HG03060 (cell line): ENCODE measurements at regions not wholly inside any gene's neighbourhood (a gene's known extent, or its start where the extent isn't known, plus 50 kb on each side); places are given as distances from the start of the nearest gene placed in this dataset.

Experiments used
- ATAC-seq: cut with Tn5 transposase; IDR thresholded peaks from one replicate; pipeline ENCODE4 v1.9.1; 2021; ENCODE audit warnings: low read depth, moderate number of reproducible peaks; ENCODE audit not compliant: unreplicated experiment

DNA sequence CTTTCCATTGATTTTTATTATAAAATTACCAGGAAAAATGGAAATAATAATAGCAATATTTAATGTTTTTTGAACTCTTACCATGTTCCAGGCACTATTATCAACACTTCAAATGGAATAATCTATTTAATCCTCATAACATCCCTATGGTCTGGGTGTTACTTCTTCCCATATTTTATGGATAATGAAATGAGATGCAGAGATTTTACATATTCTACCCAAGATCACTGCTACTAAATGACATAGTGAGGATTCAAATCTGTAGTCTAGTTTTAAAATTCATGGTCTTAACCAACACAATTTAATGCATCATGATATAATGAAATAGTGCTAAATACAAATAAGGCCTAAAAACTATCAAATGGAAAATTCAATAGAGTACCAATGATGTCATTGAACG is 70.4 kb upstream of the COL3A1 start:
- no peak for ATAC-seq

DNA sequence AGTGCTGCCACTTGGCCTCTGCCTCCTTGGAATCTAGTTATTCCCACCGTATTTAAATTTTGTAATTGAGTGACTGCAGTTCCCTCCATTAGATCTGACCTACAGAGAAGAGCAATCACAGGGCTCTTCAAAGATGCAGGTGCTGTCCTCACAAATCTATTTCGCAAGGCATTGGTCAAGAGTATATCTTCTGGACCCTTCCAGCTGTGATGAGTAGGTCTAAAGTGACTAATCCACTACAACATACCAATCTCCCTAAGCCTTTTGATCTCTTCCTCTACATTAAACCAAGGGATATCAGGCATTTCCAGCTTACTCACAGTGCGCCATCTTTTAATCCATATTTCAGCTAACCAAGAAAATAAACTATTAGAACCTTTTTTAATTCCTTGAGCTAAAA is 65.1 kb upstream of the COL3A1 start:
- no peak for ATAC-seq

DNA sequence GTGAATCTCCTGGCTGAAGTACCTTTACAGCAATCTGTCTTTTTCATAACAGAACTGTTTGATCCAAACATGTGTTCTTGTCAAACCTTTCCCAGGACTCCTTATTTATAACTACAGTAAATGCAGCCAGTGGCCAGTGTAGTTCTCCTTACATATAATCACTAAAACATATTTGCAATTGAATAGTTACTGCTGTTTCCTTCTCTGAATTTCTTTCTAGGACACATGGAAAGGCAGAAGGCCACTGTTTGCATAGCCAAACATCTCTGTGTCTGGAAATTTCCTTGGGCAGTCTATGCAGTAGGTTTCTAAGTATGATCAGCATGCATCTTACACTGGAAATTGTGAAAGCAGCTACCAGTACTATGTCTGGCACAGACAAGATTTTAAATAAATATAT is 57.4 kb upstream of the COL3A1 start:
- ATAC-seq: no peak

DNA sequence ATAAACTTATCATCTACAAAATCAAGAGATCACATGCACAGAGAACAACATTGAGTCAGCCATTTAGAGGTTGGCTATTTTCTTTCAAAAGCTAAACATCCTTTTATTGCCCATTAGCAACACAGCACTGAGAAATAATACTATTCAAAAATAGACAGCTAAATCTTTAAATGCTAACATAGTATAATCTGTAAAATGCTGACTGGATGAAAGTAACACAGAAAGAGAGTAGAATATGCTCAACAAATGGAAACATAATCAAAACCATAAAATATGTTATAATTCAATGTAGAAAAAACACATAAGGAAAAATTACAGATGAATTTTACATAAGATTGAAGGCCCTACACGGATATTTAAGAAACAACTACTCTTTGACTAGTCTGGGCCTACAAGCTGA is 56.5 kb upstream of the COL3A1 start:
- no peak for ATAC-seq

DNA sequence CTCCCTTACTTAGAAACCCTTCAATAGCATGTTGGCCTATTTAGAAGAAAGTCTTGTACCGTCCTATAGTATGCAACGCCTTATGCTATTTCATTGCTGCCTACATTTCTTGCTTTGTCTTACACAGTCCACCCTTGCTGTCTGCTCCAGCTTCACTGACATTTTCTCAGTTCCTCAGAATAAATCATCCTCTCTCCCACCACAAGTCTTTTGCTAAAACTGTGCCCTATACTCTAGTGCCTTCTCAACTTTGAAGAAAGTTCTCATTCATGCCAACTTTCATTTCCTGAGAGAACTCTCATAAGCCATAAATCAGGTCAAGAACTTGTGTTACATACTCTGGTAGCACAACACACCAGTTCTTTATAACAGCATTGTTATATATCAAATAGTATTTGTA is 54.3 kb upstream of the COL3A1 start:
- ATAC-seq: peak; percentile 68

DNA sequence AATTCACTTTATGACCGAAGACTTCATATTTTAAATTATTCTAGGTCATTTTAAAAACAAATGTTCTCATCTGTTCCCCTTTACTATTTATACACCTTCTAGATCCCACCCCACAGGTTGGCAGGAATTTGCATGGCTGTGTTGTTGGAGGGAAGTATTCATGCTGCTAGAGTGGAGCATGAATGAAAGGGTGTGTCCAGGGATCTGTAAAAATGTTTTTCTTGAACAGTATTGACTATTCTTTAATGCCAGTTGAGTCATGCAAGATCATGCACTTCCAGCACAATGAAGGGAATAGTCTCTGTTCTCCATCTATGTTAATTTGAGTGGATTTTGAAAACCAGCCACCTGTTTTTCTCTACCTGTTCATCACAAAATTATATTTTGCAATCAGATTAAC is 52.0 kb upstream of the COL3A1 start:
- ATAC-seq: no peak
